ENCODE measurements at regions not wholly inside any gene's neighbourhood (a gene's known extent, or its start where the extent isn't known, plus 50 kb on each side); places are given as distances from the start of the nearest gene placed in this dataset.

DNA sequence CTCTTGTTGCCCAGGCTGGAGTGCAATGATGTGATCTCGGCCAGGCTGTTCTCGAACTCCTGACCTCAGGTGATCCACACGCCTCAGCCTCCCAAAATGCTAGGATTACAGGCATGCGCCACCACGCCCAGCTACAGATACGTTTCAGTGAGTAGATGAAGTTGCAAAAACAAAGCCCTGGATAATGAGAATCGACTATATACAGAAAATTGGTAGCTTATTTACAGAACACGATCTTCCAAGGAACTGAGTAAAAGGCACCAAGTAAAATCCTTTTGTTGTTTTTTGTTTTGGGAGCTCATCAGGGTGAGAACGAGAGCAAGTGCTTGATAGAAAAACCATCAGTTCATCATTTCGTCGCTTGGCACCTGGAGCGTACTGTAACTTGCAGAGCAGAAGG, 62.8 kb downstream of the MYCN start:
- DNase-seq: no peak
- H3K36me3 ChIP-seq (replicated peaks): no peaks in the 10 kb centered on the region
- no peaks in the 10 kb centered on the region for H3K27me3 ChIP-seq (replicated peaks)
- TF ChIP-seq, protein P1, sequence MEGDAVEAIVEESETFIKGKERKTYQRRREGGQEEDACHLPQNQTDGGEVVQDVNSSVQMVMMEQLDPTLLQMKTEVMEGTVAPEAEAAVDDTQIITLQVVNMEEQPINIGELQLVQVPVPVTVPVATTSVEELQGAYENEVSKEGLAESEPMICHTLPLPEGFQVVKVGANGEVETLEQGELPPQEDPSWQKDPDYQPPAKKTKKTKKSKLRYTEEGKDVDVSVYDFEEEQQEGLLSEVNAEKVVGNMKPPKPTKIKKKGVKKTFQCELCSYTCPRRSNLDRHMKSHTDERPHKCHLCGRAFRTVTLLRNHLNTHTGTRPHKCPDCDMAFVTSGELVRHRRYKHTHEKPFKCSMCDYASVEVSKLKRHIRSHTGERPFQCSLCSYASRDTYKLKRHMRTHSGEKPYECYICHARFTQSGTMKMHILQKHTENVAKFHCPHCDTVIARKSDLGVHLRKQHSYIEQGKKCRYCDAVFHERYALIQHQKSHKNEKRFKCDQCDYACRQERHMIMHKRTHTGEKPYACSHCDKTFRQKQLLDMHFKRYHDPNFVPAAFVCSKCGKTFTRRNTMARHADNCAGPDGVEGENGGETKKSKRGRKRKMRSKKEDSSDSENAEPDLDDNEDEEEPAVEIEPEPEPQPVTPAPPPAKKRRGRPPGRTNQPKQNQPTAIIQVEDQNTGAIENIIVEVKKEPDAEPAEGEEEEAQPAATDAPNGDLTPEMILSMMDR (IDR thresholded peaks at IDR 0.05; ENCODE audit: low read depth, low read length, missing control alignments): no peak
- in situ Hi-C loops (cut with HindIII; ENCODE audit: low pct_ligation_motif_present, low sequenced_read_pairs): no loop called here
- H3K27ac ChIP-seq: no peak overlapping the region
- H3K4me3 ChIP-seq (ENCODE audit: low read depth, low read length): no peak overlapping the region

DNA sequence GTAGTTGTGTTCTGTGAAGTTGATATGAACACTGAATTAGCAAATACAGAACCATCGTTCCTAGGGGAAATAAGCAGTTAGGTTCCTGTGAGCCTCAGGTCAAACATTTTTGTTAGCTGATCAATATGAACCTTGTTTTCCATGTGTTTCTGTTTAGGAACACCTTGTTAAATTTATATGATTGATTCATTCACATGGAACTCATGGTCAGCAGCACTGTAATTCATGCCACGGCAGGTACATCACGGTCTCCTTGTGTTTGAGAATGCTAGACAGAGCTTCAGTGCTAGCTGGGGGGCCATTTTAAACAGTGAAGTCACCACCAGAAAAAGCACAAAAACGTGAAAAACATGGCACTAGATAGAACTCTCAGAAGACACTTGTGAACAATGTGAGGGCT, 62.2 kb downstream of the MYCN start:
- in situ Hi-C loops (cut with HindIII; ENCODE audit: low pct_ligation_motif_present, low sequenced_read_pairs): no loop called here
- TF ChIP-seq, protein P1 (IDR thresholded peaks at IDR 0.05; ENCODE audit: low read depth, low read length, missing control alignments): no peak
- Histone ChIP-seq H3K27me3 (replicated peaks) (no peaks in the 10 kb centered on the region), H3K36me3 (replicated peaks) (no peaks in the 10 kb centered on the region), H3K27ac (no peak overlapping the region), H3K4me3 (ENCODE audit: low read depth, low read length) (no peak overlapping the region)
- DNase-seq: no peak

DNA sequence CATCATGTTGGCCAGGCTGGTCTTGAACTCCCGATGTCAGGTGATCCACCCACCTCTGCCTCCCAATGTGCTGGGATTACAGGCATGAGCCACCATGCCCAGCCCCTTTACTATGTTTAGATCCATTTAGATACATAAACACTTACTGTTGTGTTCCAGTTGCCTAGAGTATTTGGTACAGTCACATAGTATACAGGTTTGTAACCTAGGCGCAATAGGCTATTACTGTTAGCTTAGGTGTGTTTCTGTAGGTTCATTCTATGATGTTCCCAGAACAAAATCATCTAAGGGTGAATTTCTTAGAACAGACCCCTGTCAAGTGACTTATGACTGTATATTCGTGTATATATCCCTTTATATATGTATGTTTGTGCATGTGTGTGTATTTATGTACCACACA, 61.8 kb downstream of the MYCN start:
- Histone ChIP-seq H3K36me3 (replicated peaks) (no peaks in the 10 kb centered on the region), H3K27me3 (replicated peaks) (no peaks in the 10 kb centered on the region), H3K4me3 (ENCODE audit: low read depth, low read length) (no peak overlapping the region), H3K27ac (no peak overlapping the region)
- DNase-seq: no peak
- TF ChIP-seq, protein P1 (IDR thresholded peaks at IDR 0.05; ENCODE audit: low read depth, low read length, missing control alignments): no peak
- in situ Hi-C loops (cut with HindIII; ENCODE audit: low pct_ligation_motif_present, low sequenced_read_pairs): no loop called here

DNA sequence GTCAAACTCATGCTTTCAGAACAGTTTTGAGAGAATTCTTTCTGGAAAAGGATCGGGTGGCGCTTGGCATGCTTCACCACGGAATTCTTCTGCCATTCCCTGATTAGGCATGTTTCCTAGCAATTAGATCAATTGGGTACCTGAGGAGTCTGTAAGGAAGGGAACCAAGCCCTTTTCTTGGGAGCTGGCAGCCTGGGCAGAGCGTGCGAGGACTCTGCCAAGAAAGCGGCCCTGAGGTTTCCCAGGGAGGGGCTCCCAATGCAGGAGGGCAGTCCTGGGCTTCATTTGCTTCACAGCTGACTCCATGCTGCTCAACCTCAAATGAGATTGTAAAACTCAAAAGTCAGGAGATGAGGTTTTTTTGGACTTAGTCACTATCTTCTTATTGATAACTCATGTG, 60.3 kb downstream of the MYCN start:
- H3K27ac ChIP-seq: no peak overlapping the region
- TF ChIP-seq, protein P1 (IDR thresholded peaks at IDR 0.05; ENCODE audit: low read depth, low read length, missing control alignments): no peak
- in situ Hi-C loops (cut with HindIII; ENCODE audit: low pct_ligation_motif_present, low sequenced_read_pairs): no loop called here
- no peaks in the 10 kb centered on the region for H3K27me3 ChIP-seq (replicated peaks)
- H3K36me3 ChIP-seq (replicated peaks): no peaks in the 10 kb centered on the region
- H3K4me3 ChIP-seq (ENCODE audit: low read depth, low read length): no peak overlapping the region
- DNase-seq: no peak

DNA sequence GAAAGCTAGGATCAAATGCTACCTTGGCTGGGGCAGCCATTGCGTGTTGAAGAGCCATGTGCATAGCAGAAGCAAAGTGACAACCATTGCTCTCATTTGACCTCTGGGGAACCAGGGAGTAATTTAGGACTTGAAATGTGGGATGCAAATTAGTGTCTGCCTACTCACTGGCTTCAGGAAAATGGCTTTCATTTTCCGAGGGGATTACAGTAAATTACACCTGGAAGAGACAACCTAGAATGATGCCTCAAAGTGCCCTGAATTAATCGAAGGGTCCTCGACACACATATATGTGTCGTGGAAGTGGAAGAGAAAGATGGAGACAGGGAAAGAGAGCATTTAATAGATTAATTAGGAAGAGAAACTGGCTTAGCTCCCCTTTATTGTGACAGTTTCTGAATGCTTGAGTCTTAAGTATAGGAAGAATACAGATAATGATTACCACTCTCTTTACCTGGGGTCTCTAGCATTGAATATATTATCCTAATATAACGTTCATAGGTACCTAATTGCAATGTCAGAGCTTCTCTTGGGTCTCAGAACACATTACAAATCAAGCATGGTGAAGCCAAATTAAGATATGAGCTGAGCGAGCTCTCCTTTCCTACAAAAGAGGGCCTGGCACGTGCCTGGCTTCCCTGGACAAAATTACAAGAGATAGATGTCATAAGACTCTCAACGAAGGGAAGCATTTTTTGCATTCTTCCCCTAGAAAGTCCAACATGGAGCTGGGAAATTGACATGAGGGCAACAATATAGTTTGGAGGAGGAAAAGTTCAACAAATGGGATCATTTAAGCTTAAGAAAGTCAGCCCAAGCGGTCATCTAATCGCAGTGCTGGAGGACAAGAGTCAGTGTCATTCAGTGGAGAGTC, 59.5 kb downstream of the MYCN start:
- Histone ChIP-seq H3K4me3 (ENCODE audit: low read depth, low read length) (no peak overlapping the region), H3K36me3 (replicated peaks) (no peaks in the 10 kb centered on the region), H3K27me3 (replicated peaks) (no peaks in the 10 kb centered on the region), H3K27ac (no peak overlapping the region)
- TF ChIP-seq, protein P1 (IDR thresholded peaks at IDR 0.05; ENCODE audit: low read depth, low read length, missing control alignments): no peak
- in situ Hi-C loops (cut with HindIII; ENCODE audit: low pct_ligation_motif_present, low sequenced_read_pairs): no loop called here
- no peak for DNase-seq

Measured in brain microvascular endothelial cell (primary cell).